H1 (cell line): ENCODE measurements at regions not wholly inside any gene's neighbourhood (a gene's known extent, or its start where the extent isn't known, plus 50 kb on each side); places are given as distances from the start of the nearest gene placed in this dataset.

Source experiments
- CTCF ChIA-PET: fragments of 300-600 bp; sonication (Branson Sonifier 250); formaldehyde crosslinking; loops from one replicate; lab custom pipeline; 2021; ENCODE audit not compliant: partially characterized antibody; lab: Charles Lee
- POLR2A ChIA-PET: fragments of 300-600 bp; sonication (Branson Sonifier 250); formaldehyde crosslinking; loops from one replicate; lab custom pipeline; 2021; ENCODE audit warnings: inconsistent platforms; ENCODE audit not compliant: partially characterized antibody; lab: Charles Lee
- DNase-seq, 2 experiments: peaks; one replicate each; pipeline versions ENCODE4 v3.0.0 to v3.0.0-alpha.2; 2010 to 2022; ENCODE audit warnings: low spot score in 2 of 2, low read depth in 1 of 2, mixed read lengths in 1 of 2
- FAIRE-seq: peaks from 2 replicates; lab custom pipeline; 2011; peaks lifted over from hg19 to GRCh38; lab: Jason Lieb, UNC
- H2AFZ ChIP-seq: 2 replicates; pipeline ENCODE4 v1.8.1; 2012; ENCODE audit warnings: low read length, inconsistent platforms
- H2AK5ac ChIP-seq: 2 replicates; pipeline ENCODE4 v1.6.1; 2013; ENCODE audit warnings: low read depth, low read length
- H2BK120ac ChIP-seq: replicated peaks from 2 replicates; pipeline ENCODE3; 2013; ENCODE audit warnings: low read depth, low read length, inconsistent platforms
- H2BK12ac ChIP-seq: 2 replicates; pipeline ENCODE4 v1.6.1; 2013; ENCODE audit warnings: low read depth, low read length
- H2BK15ac ChIP-seq: 2 replicates; pipeline ENCODE4 v1.6.1; 2013; ENCODE audit warnings: low read length
- H2BK20ac ChIP-seq: 2 replicates; pipeline ENCODE4 v1.6.1; 2013; ENCODE audit warnings: low read length
- H2BK5ac ChIP-seq: 2 replicates; pipeline ENCODE4 v1.6.1; 2013; ENCODE audit warnings: low read depth, low read length
- H3K14ac ChIP-seq: 2 replicates; pipeline ENCODE4 v1.6.1; 2013; ENCODE audit warnings: inconsistent platforms; ENCODE audit not compliant: insufficient read length
- H3K18ac ChIP-seq: 2 replicates; pipeline ENCODE4 v1.6.1; 2013; ENCODE audit warnings: low read length; ENCODE audit errors: extremely low read depth
- H3K23ac ChIP-seq: 2 replicates; pipeline ENCODE4 v1.6.1; 2013; ENCODE audit warnings: inconsistent platforms; ENCODE audit not compliant: insufficient read length
- H3K23me2 ChIP-seq: 2 replicates; pipeline ENCODE4 v1.6.1; 2013; ENCODE audit warnings: low read depth, low read length
- H3K27ac ChIP-seq: 2 replicates; pipeline ENCODE4 v1.6.1; 2011; ENCODE audit warnings: low read depth, low read length, inconsistent platforms
- H3K27me3 ChIP-seq, 4 experiments: replicated peaks in 1 of 4; 1 replicate in 1 of 4; 2 replicates in 3 of 4; pipeline versions ENCODE4 v1.6.1 to v1.8.1; 2011 to 2013; ENCODE audit warnings: low read length in 3 of 4, mild to moderate bottlenecking in 3 of 4, inconsistent platforms in 2 of 4, mixed read lengths in 2 of 4, moderate library complexity in 1 of 4; ENCODE audit not compliant: control insufficient read depth in 3 of 4, insufficient read depth in 3 of 4; ENCODE audit errors: extremely low read depth in 1 of 4
- H3K36me3 ChIP-seq, 4 experiments: 2 replicates each; pipeline versions ENCODE4 v1.6.1 to v1.8.1; 2011 to 2013; ENCODE audit warnings: mild to moderate bottlenecking in 4 of 4, low read length in 3 of 4, moderate library complexity in 2 of 4, control low read depth in 1 of 4, inconsistent platforms in 1 of 4; ENCODE audit not compliant: insufficient read depth in 4 of 4, control insufficient read depth in 2 of 4
- H3K4ac ChIP-seq: replicated peaks from 2 replicates; pipeline ENCODE3; 2013; ENCODE audit warnings: low read length, low read depth, mixed read lengths, inconsistent platforms; ENCODE audit not compliant: insufficient read length
- H3K4me1 ChIP-seq, 4 experiments: replicated peaks in 1 of 4; 1 replicate in 1 of 4; 2 replicates in 3 of 4; pipeline versions ENCODE4 v1.6.1 to v1.8.1; 2011 to 2013; ENCODE audit warnings: low read length in 3 of 4, inconsistent platforms in 2 of 4, mixed read lengths in 1 of 4; ENCODE audit not compliant: insufficient read depth in 4 of 4, control insufficient read depth in 3 of 4
- H3K4me2 ChIP-seq, 2 experiments: 2 replicates each; pipeline versions ENCODE4 v1.6.1 to v1.8.1; 2011 to 2013; ENCODE audit warnings: low read depth in 2 of 2, low read length in 2 of 2, control low read depth in 1 of 2, inconsistent platforms in 1 of 2, mild to moderate bottlenecking in 1 of 2; ENCODE audit not compliant: insufficient read depth in 1 of 2
- H3K4me3 ChIP-seq, 4 experiments: fragments of 200-600, 300-600 bp in 1 of 4; sonication (generic), shearing (Covaris generic), sonication (Bioruptor Twin) in 1 of 4; 2 replicates each; pipeline versions ENCODE4 v1.5.1 to v1.8.1; 2011 to 2016; ENCODE audit warnings: low read length in 4 of 4, low read depth in 3 of 4, control low read depth in 2 of 4, inconsistent platforms in 2 of 4, mild to moderate bottlenecking in 2 of 4, mixed read lengths in 1 of 4, moderate library complexity in 1 of 4; ENCODE audit not compliant: insufficient read depth in 2 of 4; ENCODE audit errors: extremely low read depth in 1 of 4
- H3K56ac ChIP-seq: replicated peaks from 2 replicates; pipeline ENCODE3; 2013; ENCODE audit warnings: low read depth, mild to moderate bottlenecking, mixed read lengths, low read length, inconsistent platforms; ENCODE audit not compliant: insufficient read length
- H3K79me1 ChIP-seq: 2 replicates; pipeline ENCODE4 v1.6.1; 2013; ENCODE audit warnings: low read depth, low read length, control low read depth
- H3K79me2 ChIP-seq, 2 experiments: 2 replicates each; pipeline versions ENCODE4 v1.6.1 to v1.8.1; 2012 to 2013; ENCODE audit warnings: low read length in 2 of 2, mild to moderate bottlenecking in 2 of 2, inconsistent platforms in 1 of 2; ENCODE audit not compliant: insufficient read depth in 2 of 2, control insufficient read depth in 1 of 2
- H3K9ac ChIP-seq, 4 experiments: replicated peaks in 1 of 4; 1 replicate in 1 of 4; 2 replicates in 3 of 4; pipeline versions ENCODE4 v1.6.1 to v1.8.1; 2011 to 2013; ENCODE audit warnings: low read depth in 3 of 4, low read length in 3 of 4, control low read depth in 2 of 4, mild to moderate bottlenecking in 2 of 4, moderate library complexity in 2 of 4, inconsistent platforms in 1 of 4; ENCODE audit errors: extremely low read depth in 1 of 4
- H3K9me3 ChIP-seq, 2 experiments: 2 replicates each; pipeline versions ENCODE4 v1.6.1 to v1.8.1; 2012 to 2013; ENCODE audit warnings: mild to moderate bottlenecking in 2 of 2, moderate library complexity in 2 of 2, control low read depth in 1 of 2, inconsistent platforms in 1 of 2, low read depth in 1 of 2, low read length in 1 of 2, mixed read lengths in 1 of 2; ENCODE audit not compliant: insufficient read depth in 2 of 2
- H4K20me1 ChIP-seq, 2 experiments: replicated peaks in 1 of 2; 2 replicates each; pipeline versions ENCODE3 to v1.8.1; 2011 to 2013; ENCODE audit warnings: inconsistent platforms in 2 of 2, low read length in 2 of 2, mild to moderate bottlenecking in 1 of 2; ENCODE audit not compliant: insufficient read depth in 2 of 2, control insufficient read depth in 1 of 2
- H4K5ac ChIP-seq: 2 replicates; pipeline ENCODE4 v1.6.1; 2013; ENCODE audit warnings: low read length, low read depth, mixed read lengths, inconsistent platforms; ENCODE audit not compliant: insufficient read length
- H4K8ac ChIP-seq: 2 replicates; pipeline ENCODE4 v1.8.0; 2013; ENCODE audit warnings: mild to moderate bottlenecking, moderate library complexity, low read length, inconsistent platforms; ENCODE audit not compliant: insufficient read depth; ENCODE audit errors: extremely low read depth
- H4K91ac ChIP-seq: replicated peaks from 2 replicates; pipeline ENCODE3; 2013; ENCODE audit warnings: low read length, mixed read lengths, inconsistent platforms; ENCODE audit not compliant: insufficient read length
- CBX5 ChIP-seq: fragments of 300-800, 300-1000 bp; sonication (generic); IDR thresholded peaks from 2 replicates; pipeline ENCODE4 v1.7.1; 2016; ENCODE audit warnings: antibody characterized with exemption, low read length, low read depth
- CREB1 ChIP-seq: IDR thresholded peaks from 2 replicates; pipeline ENCODE4 v1.6.1; 2012; ENCODE audit warnings: inconsistent platforms
- EGR1 ChIP-seq: IDR thresholded peaks from 2 replicates; pipeline ENCODE4 v1.6.1; 2011; ENCODE audit warnings: low read depth, low read length, borderline replicate concordance
- GABPA ChIP-seq: IDR thresholded peaks from 2 replicates; pipeline ENCODE4 v1.6.1; 2011; ENCODE audit warnings: mild to moderate bottlenecking, low read length, moderate library complexity, borderline replicate concordance; ENCODE audit not compliant: insufficient read depth
- KDM5A ChIP-seq: fragments of 200-600 bp; IDR thresholded peaks from 2 replicates; pipeline ENCODE4 v1.7.1; 2012; ENCODE audit warnings: mild to moderate bottlenecking, low read length, inconsistent platforms, mixed read lengths
- POU5F1 ChIP-seq: IDR thresholded peaks from 2 replicates; pipeline ENCODE4 v1.6.1; 2011; ENCODE audit warnings: low read depth, mild to moderate bottlenecking, low read length, moderate library complexity
- RAD21 ChIP-seq, 2 experiments: IDR thresholded peaks in 1 of 2; conservative IDR thresholded peaks in 1 of 2; 2 replicates each; pipeline ENCODE4 v1.6.1; 2011; ENCODE audit warnings: low read depth in 2 of 2, low read length in 2 of 2, improper control_type of control experiment in 1 of 2, inconsistent platforms in 1 of 2, mild to moderate bottlenecking in 1 of 2, moderate library complexity in 1 of 2
- SIRT6 ChIP-seq: IDR thresholded peaks from one replicate; pipeline ENCODE4 v1.7.1; 2012; ENCODE audit warnings: low read length, inconsistent platforms
- SP4 ChIP-seq: IDR thresholded peaks from 2 replicates; pipeline ENCODE4 v1.6.1; 2012; ENCODE audit warnings: low read length, inconsistent platforms
- YY1 ChIP-seq: IDR thresholded peaks from 2 replicates; pipeline ENCODE4 v1.6.1; 2011; ENCODE audit warnings: low read depth, mild to moderate bottlenecking, low read length
- WGBS, 2 experiments: shearing (Covaris generic) in 1 of 2; methylation state at CpG; one replicate each; pipeline versions ENCODE4 v1.1.6 to v1.1.7; 2013 to 2015; ENCODE audit warnings: low lambda C conversion rate in 2 of 2, mixed read lengths in 2 of 2, inconsistent platforms in 1 of 2, low coverage in 1 of 2, missing lambda C conversion rate in 1 of 2; ENCODE audit not compliant: insufficient replicate concordance in 2 of 2, insufficient coverage in 1 of 2, insufficient read length in 1 of 2; ENCODE audit errors: extremely low coverage in 1 of 2, missing lambda C conversion rate in 1 of 2; 5-methylcytosine and 5-hydroxymethylcytosine counted together

DNA sequence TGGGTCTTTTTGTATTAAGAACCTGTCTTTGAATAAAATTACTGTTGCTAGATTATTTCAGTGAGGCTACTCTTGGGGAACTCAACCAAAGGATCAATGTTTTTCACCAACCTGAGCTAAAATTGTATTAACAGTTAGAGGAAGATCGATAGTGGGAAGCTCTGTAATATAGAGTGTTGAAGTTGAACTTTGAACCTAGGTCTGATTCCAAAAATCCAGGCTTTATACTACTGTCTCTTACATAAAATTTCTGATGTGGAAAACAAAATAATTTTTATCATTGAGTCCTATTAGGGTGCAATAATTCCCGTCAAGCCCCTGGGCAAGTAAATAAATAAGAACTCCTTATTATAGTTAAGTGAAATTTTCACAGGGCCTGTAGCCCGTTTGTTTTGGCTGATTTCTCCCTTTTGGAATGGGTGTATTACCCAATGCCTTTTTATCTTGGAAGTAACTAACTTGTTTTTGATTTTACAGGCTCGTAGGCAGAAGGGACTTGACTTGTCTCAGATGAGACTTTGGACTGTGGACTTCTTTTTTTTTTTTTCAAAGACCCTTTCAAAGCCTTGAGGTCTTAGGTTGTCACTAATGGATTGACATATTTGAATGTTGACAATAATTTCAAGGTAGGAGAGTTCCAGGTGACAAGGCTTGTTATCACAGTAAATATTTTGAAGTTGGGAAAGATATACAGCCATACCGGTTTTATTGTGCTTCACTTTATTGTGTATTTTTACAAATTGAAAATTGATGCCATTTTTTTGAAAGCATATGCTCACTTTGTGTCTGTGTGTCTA is 276.1 kb downstream of the NFKBIZ start:
- Histone ChIP-seq H3K27me3 (no peaks in the 10 kb centered on the region), H4K8ac (no peak overlapping the region), H3K14ac (no peak overlapping the region), H2BK5ac (no peak overlapping the region), H4K5ac (no peak overlapping the region), H2BK15ac (no peak overlapping the region), H2AFZ (no peak overlapping the region), H3K9ac (no peak overlapping the region), H3K9me3 (peaks cover 0 to 2% of the 10 kb centered on the region in 2 experiments; a peak in 1 of 4 replicates), H2AK5ac (no peak overlapping the region), H4K20me1 (no peaks in the 10 kb centered on the region), H3K79me1 (no peaks in the 10 kb centered on the region), H2BK12ac (no peak overlapping the region), H2BK20ac (no peak overlapping the region), H2BK120ac (no peak overlapping the region), H3K56ac (no peak overlapping the region), H3K79me2 (no peaks in the 10 kb centered on the region), H4K91ac (no peak overlapping the region), H3K4me3 (no peak overlapping the region), H3K4me1 (no peaks in the 10 kb centered on the region), H3K4me2 (no peak overlapping the region), H3K36me3 (no peaks in the 10 kb centered on the region), H3K18ac (no peak overlapping the region), H3K27ac (no peak overlapping the region), H3K4ac (no peak overlapping the region), H3K23ac (no peak overlapping the region), H3K23me2 (no peaks in the 10 kb centered on the region)
- DNase-seq (no peak), FAIRE-seq (no peak)
- 91% methylated on average over 5 of the region's 5 CpGs; no CpG with 5 or more reads in 1 of the 2 experiments for WGBS, 2 experiments
- CTCF ChIA-PET: no interaction called here
- POLR2A ChIA-PET: no interaction called here
- TF ChIP-seq YY1 (no peak), SIRT6 (no peak), CREB1 (no peak), CBX5 (no peak), GABPA (no peak), SP4 (no peak), RAD21 (IDR thresholded peaks at IDR 0.05 in 1 of 2, conservative IDR thresholded peaks at IDR 0.05 in 1 of 2; ENCODE audit: low read depth in 2 of 2, low read length in 2 of 2) (no peak), KDM5A (no peak), POU5F1 (no peak), EGR1 (no peak)
